ENCODE measurements at regions not wholly inside any gene's neighbourhood (a gene's known extent, or its start where the extent isn't known, plus 50 kb on each side); places are given as distances from the start of the nearest gene placed in this dataset.
"Not testable (repeated sequence)": the region's sequence is repeated elsewhere in the genome, so short reads cannot be mapped to it uniquely, and the experiment has no call there.

DNA sequence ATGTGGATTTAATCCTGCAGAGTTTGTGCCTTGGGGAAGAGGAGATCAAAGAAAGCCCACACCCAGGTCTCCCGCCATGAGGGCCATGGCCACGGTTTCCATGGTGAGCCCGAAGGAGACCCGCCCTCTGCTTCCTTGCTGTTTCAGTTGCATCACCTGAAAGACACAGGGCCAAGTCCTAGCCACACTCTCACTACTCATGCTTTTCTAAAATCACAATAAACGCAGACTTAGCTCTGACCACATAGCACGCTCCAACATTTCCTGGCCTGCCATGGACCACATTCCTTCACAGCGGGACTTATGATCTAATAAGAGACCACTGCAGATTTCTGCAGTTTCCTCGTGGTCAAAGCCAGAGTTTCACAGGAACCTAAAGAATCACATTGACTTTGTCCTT is 426.0 kb upstream of the NR3C2 start:
- no peak for DNase-seq (ENCODE audit: low spot score)

GRCh38 chr4:148866666-148867065 is 424.5 kb upstream of the NR3C2 start:
- no peak for DNase-seq (ENCODE audit: low spot score)

- no peak for DNase-seq (ENCODE audit: low spot score)
These were observed 415.8 kb upstream of the NR3C2 start for GRCh38 chr4:148857973-148858534.

DNA sequence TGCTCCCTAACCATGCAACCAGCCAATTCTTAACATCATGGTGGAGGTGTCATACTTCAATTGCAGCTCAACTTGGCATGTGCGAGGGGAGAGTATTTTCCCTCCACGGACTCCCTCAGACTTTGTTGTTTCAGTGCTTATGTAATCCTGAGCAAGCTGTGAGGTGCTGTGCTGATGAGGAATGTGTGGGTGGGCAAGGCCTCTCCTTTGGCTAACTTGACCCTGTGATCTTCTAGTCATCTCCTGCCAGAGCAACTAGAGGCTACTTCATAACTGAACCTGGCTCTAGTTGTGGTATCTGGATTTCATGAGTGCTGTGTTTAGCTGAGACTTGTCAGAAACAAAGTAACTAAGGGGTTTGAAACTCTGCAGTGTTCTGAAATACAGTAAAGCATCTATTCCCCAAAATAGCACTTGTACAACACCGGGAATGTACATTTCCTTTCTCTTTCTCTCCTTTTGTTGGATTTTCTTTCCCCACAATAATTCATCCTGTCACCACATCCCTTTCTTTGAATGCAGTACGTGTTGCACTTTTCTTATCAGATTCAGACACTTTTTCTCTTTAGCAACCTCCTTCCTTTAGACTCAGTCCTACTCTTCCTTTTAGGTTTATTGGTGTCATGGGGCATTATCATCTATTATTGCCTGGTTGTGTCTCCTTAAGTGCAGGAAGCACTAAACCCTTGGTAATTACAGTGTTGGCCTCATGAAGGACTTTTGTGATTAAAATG is 415.2 kb upstream of the NR3C2 start:
- DNase-seq (ENCODE audit: low spot score): no peak

- DNase-seq (ENCODE audit: low spot score): no peak
These were observed 412.0 kb upstream of the NR3C2 start for GRCh38 chr4:148854203-148854602.

DNA sequence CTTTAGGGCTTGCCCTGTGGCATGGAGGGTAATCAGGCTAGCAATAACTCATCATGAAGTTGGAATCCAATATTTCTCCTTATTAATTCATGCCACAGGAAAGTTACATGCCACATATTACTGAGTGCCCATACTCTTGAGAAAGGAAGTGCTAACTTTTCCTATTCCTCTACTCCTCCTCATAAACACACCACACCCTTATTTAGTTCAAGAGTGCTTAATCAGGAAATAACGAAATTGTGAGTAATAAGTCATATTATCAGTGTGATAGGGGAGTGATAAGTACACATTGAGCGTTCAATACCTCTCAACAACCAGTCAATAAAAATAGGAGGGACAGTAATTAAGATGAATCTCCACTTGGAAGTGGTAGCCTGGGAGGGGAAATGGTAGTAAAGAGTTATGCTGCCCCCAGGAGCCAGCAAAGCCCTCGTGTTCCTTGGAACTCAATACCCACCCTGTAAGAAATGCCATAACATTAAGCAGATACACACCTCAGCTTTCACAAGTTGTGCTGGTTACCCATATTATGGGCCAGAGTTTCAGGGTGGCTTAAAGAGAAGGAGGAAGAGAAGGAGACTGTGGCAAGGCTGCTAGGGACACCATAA is 410.0 kb upstream of the NR3C2 start:
- no peak for DNase-seq (ENCODE audit: low spot score)

DNA sequence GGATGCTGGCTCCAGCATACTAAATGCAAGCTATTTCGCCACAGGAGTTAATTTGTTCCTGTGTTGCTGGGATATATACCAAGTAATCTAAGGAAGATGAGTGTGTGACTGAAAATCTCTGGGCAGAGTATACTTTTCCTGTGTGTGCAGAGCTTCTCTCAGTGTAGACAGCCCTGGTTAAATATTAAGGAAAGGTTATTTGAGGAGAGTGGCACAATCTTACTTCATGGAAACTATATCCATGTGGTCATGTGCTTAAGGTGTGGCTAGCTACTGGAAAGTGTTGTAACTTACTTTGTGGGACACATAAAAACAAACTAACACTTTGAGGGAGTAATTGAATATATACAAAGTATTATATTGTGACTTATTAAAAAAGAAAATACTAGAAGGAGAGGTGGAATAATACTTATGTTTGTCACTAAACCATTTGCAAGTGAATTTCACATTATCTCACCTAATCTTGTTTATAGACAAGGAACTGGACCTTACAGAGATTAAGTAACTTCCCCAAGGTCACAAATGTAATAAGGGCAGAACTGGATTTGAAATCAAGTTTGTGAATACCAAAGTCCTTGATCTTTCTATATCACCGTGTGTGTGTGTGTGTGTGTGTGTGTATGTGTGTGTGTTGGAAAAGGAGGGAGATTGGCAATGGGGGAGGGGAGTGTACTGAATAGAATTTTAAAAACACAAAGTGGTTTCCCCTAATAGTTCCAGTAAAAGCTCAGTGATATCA is 408.2 kb upstream of the NR3C2 start:
- DNase-seq (ENCODE audit: low spot score): no peak

DNA sequence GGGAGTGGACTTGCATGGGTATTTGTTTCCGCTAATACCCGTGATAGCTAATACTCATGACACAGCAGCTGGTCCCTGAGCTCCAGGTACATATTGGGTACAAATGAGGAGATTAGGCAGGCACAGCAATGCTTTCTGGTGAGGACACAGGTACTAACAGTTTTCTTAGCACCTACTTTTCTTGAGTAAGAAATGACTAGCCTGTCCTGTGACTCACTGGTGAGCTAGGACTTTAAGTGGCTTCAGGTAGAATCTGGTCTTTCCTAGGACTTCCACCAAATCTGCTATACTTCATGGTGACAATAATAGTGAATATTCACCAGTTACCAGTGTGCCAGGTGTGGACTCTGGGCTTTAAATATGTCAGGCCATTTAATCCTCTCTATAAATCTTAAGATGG is 407.4 kb upstream of the NR3C2 start:
- no peak for DNase-seq (ENCODE audit: low spot score)

DNA sequence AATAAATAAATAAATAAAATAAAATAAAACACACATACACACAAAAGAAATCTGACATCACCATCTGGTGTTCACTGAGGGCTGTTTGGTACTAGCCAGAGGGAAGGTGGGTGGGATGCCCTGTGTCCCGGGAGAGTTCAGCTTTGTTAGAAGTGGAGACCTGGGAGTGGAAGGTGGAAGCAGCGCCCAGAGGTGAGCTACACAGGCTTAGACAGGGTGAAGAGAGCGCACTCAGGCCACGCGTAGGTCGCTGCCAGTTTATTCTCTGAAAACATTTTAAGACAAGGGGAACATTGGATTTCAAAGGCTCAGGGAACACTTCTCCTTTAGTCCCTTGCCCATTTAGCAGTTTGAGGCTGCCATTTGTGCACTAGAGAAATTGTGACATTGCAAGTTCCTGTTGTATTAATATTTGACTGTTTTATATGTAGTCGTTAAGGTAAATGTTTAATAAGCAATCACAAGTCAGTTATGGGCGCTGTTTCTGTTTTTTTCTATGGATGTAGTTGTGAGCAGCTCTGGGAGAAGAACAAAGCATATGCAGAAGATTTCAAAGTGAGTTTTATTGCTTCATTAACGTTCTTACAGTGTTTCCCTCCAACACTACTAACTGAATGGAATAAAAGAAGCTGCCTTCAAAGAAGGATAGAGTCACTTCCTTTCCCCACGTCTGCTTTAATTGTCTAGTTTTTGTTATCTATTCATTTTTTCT is 405.5 kb upstream of the NR3C2 start:
- no peak for DNase-seq (ENCODE audit: low spot score)

DNA sequence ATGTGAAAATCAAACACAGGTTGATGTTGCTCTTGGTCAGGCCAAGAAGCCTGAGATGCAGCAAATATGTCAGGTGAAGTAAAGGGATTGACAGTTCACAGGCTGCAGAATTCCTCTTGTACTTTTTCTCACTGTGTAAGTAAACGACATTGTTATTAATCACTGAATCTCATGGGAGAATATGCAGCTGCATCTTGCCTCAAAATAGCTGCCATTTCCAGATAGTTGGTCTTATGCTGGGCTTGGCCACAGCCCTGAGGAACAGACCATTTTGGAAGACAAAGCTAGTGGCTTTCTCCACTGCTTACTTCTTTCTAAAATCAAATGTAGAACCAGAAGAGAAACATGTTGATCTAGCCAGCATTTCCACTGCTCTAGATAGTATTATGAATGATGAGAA is 403.4 kb upstream of the NR3C2 start:
- DNase-seq (ENCODE audit: low spot score): no peak

- no peak for DNase-seq (ENCODE audit: low spot score)
These were observed 401.4 kb upstream of the NR3C2 start for GRCh38 chr4:148843625-148844024.

GRCh38 chr4:148842843-148843242 is 400.6 kb upstream of the NR3C2 start:
- no peak for DNase-seq (ENCODE audit: low spot score)

- not testable (repeated sequence) for DNase-seq (ENCODE audit: low spot score)
These were observed 395.4 kb upstream of the NR3C2 start for GRCh38 chr4:148837571-148837970.

GRCh38 chr4:148834804-148835631 is 392.8 kb upstream of the NR3C2 start:
- no peak for DNase-seq (ENCODE audit: low spot score)

DNA sequence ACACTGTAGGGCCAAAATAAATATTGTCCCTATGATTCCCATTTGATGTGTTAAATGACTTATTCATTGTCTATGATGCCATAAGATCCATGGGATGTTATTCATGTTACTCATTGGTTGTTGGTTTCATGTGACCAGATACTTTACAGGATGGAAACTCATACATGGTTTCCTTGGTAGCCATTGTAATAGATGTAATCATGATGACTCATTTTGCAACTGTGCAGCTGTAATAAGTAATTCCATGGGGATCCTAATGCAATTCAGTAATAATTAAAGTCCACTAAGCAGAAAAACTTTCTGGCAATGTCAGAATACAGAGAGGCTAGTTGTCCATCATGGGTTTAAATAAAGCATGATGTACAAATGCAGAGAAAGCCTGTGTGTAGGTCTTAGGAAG is 389.7 kb upstream of the NR3C2 start:
- DNase-seq (ENCODE audit: low spot score): no peak

DNA sequence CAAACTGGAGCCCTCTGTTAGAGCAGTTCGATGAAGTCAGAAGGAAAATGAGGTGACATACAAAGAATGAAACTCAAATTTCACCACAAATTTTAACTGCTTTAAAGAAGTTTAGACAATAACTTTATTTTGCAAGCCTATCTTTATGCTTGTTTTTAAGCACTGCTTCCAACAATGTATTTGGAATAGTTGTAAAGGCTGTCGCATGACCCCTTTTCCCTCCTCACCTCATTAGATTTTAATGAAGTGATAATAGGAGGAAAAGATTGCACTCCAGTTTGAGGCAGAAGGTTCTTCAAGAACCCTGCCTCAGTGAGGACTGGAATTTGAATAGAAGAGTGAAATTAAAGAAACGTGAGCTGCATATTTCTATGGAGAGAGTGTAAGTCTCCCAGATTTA is 386.1 kb upstream of the NR3C2 start:
- no peak for DNase-seq (ENCODE audit: low spot score)

DNA sequence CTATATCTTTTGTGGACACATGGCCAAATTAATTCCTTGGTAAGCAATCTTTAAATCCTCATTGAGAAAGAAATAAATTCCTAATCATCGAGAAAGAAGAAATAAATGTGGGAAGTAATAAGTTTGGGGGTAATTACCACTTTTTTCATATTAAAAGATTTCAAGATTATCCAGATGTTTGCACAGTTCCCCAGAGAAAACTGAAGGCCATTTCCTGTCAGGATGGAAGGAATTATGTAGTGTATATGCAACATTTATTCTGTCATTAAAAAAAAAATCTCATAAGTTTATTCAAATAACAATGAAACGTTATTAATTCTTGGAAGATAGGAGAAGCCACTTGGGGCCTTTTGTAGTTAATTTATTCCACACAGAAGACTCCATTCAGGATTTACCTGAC is 385.6 kb upstream of the NR3C2 start:
- no peak for DNase-seq (ENCODE audit: low spot score)

- DNase-seq (ENCODE audit: low spot score): no peak
These were observed 381.2 kb upstream of the NR3C2 start for GRCh38 chr4:148823419-148823769.

- no peak for DNase-seq (ENCODE audit: low spot score)
These were observed 380.6 kb upstream of the NR3C2 start for GRCh38 chr4:148822572-148823418.

DNA sequence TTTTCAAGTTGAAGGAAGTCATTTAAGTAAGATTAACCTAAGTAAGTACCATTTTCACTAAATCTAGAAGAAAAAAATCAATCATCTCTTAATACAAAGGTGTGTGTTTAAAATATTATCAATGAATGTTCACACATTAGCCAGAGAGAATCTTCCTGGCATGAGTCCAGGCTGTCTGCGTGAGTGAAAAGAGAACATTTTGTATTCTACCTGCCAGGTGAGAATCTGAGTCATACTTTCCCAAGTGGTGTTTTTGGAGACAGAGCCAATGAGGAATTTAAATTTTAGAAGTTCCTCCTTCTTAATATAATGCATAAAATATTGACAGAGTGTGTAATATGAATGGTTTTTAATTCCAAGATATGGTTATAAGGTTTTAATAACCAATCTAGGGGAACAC is 371.8 kb upstream of the NR3C2 start:
- no peak for DNase-seq (ENCODE audit: low spot score)

GRCh38 chr4:148813289-148813688 is 371.1 kb upstream of the NR3C2 start:
- DNase-seq (ENCODE audit: low spot score): no peak
